ENCODE measurements at regions not wholly inside any gene's neighbourhood (a gene's known extent, or its start where the extent isn't known, plus 50 kb on each side); places are given as distances from the start of the nearest gene placed in this dataset.

DNA sequence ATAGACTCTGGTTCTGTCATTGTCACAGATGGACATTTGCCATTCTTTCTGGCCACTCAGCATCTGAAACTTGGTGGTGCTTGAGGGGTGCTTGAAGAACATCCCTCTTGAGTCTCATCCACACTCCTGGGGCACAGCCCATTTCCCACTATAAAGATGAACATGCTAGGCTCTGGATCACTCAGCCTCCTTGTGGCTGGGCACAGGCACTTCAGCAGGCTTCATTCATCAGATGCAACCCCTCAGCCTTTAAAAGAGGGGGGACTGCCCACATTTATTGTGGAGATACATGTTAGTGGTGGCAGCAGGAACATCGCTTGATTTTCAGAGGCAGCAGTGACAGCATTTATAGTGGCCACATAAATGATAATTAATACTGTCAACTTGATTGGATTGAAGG is 124.7 kb upstream of the NIPBL start:
- H3K4me3 ChIP-seq = no peak overlapping the region
- intact Hi-C loops (cut with micrococcal nuclease; ENCODE audit: unreplicated experiment) = no loop called here
- BruUV-seq (replicated peaks) = no TSS peak
- ChIA-PET CTCF (no interaction called here), POLR2A (ENCODE audit: unreplicated experiment) (no interaction called here)
- H3K4me1 ChIP-seq (replicated peaks; ENCODE audit: insufficient read depth) = no peaks in the 10 kb centered on the region
- H2AFZ ChIP-seq = no peak overlapping the region
- TF ChIP-seq, protein P1, sequence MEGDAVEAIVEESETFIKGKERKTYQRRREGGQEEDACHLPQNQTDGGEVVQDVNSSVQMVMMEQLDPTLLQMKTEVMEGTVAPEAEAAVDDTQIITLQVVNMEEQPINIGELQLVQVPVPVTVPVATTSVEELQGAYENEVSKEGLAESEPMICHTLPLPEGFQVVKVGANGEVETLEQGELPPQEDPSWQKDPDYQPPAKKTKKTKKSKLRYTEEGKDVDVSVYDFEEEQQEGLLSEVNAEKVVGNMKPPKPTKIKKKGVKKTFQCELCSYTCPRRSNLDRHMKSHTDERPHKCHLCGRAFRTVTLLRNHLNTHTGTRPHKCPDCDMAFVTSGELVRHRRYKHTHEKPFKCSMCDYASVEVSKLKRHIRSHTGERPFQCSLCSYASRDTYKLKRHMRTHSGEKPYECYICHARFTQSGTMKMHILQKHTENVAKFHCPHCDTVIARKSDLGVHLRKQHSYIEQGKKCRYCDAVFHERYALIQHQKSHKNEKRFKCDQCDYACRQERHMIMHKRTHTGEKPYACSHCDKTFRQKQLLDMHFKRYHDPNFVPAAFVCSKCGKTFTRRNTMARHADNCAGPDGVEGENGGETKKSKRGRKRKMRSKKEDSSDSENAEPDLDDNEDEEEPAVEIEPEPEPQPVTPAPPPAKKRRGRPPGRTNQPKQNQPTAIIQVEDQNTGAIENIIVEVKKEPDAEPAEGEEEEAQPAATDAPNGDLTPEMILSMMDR (conservative IDR thresholded peaks at IDR 0.05) = 0 out of 2 replicates have a peak, but pooled peaks have one; percentile 42
- TF ChIP-seq EZH2 (IDR thresholded peaks at IDR 0.05; ENCODE audit: low read depth) = no peak
- no peaks in the 10 kb centered on the region for H3K79me2 ChIP-seq (ENCODE audit: low read depth)
- DNase-seq = no peak
- H3K9me2 ChIP-seq (ENCODE audit: insufficient read depth) = no peaks in the 10 kb centered on the region
- H3K27ac ChIP-seq = no peak overlapping the region
- no peaks in the 10 kb centered on the region for H3K9me3 ChIP-seq (ENCODE audit: insufficient read depth, low read depth)
- H3K4me2 ChIP-seq = no peak overlapping the region
- H3K36me3 ChIP-seq (ENCODE audit: low read depth) = no peaks in the 10 kb centered on the region
- H4K20me1 ChIP-seq (ENCODE audit: insufficient read depth) = no peaks in the 10 kb centered on the region
- H3F3A ChIP-seq (ENCODE audit: insufficient read depth, low read depth) = no peaks in the 10 kb centered on the region
- H3K27me3 ChIP-seq (ENCODE audit: insufficient read depth, low read depth) = no peaks in the 10 kb centered on the region

DNA sequence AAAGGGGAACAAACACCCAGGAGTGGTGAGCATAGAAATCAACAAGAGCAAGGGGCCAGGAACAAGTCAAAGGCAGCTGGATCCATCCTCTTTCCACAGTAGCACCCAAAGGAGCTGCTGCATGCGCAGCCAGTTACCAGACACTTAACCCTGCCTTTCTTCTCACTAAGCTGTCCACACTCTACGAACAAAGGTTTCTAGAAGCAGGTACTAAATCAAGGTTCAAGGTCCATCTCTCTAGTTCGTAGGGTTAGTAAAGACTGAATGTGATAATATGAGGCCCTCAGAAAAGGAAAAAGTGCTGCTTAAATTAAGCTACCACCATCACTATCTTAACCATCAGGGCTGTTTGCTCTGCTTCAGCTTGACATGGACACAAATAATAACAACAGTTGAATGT is 121.2 kb upstream of the NIPBL start:
- Histone ChIP-seq H3K4me3 (no peak overlapping the region), H3K9me2 (ENCODE audit: insufficient read depth) (no peaks in the 10 kb centered on the region), H3K79me2 (ENCODE audit: low read depth) (no peaks in the 10 kb centered on the region), H3K4me2 (no peak overlapping the region), H3F3A (ENCODE audit: insufficient read depth, low read depth) (no peaks in the 10 kb centered on the region), H4K20me1 (ENCODE audit: insufficient read depth) (no peaks in the 10 kb centered on the region), H3K4me1 (replicated peaks; ENCODE audit: insufficient read depth) (no peaks in the 10 kb centered on the region), H2AFZ (no peak overlapping the region), H3K9me3 (ENCODE audit: insufficient read depth, low read depth) (no peaks in the 10 kb centered on the region), H3K27ac (no peak overlapping the region), H3K36me3 (ENCODE audit: low read depth) (no peaks in the 10 kb centered on the region), H3K27me3 (ENCODE audit: insufficient read depth, low read depth) (no peaks in the 10 kb centered on the region)
- CTCF ChIA-PET = no interaction called here
- POLR2A ChIA-PET (ENCODE audit: unreplicated experiment) = no interaction called here
- DNase-seq = no peak
- BruUV-seq (replicated peaks) = no TSS peak
- intact Hi-C loops (cut with micrococcal nuclease; ENCODE audit: unreplicated experiment) = no loop called here
- no peak for TF ChIP-seq EZH2 (IDR thresholded peaks at IDR 0.05; ENCODE audit: low read depth)
- TF ChIP-seq, protein P1 (conservative IDR thresholded peaks at IDR 0.05) = no peak

DNA sequence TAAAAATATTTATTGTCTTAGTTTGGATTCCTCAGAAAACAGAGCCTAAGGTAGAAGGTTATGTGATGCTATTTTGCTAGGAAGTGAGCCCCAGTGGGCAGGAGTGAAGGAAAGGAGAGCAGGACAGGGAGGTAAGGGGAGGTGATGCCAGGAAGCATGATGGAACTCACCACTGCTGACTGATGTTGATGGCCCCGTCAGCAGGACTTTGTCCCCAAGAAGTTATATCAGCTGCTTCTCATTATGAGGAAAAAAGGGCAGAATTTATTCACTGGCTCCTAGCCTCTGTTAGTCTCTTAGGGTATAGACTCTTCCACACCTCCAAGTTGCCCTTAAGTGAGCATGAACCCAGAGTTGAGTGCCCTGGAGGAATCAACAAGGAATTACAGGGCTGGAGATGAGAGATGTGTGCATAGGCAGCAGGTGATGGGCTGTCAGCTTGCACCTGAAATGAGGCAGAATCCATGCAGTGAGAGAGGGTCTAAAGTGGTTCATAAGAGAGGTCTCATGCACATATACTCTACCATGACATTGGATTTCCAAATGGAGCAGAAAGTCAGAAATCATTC is 120.6 kb upstream of the NIPBL start:
- CTCF ChIA-PET = no interaction called here
- no peaks in the 10 kb centered on the region for H3K27me3 ChIP-seq (ENCODE audit: insufficient read depth, low read depth)
- no peaks in the 10 kb centered on the region for H3K79me2 ChIP-seq (ENCODE audit: low read depth)
- no peaks in the 10 kb centered on the region for H3K9me2 ChIP-seq (ENCODE audit: insufficient read depth)
- no TSS peak for BruUV-seq (replicated peaks)
- H3K4me1 ChIP-seq (replicated peaks; ENCODE audit: insufficient read depth) = no peaks in the 10 kb centered on the region
- no peak overlapping the region for H3K4me2 ChIP-seq
- H4K20me1 ChIP-seq (ENCODE audit: insufficient read depth) = no peaks in the 10 kb centered on the region
- TF ChIP-seq EZH2 (IDR thresholded peaks at IDR 0.05; ENCODE audit: low read depth) = no peak
- TF ChIP-seq, protein P1 (conservative IDR thresholded peaks at IDR 0.05) = no peak
- no peaks in the 10 kb centered on the region for H3F3A ChIP-seq (ENCODE audit: insufficient read depth, low read depth)
- H3K4me3 ChIP-seq = no peak overlapping the region
- H3K36me3 ChIP-seq (ENCODE audit: low read depth) = no peaks in the 10 kb centered on the region
- POLR2A ChIA-PET (ENCODE audit: unreplicated experiment) = no interaction called here
- intact Hi-C loops (cut with micrococcal nuclease; ENCODE audit: unreplicated experiment) = no loop called here
- no peak overlapping the region for H3K27ac ChIP-seq
- no peak for DNase-seq
- no peak overlapping the region for H2AFZ ChIP-seq
- no peaks in the 10 kb centered on the region for H3K9me3 ChIP-seq (ENCODE audit: insufficient read depth, low read depth)
